Spleen (tissue), 11 donors: ENCODE measurements at regions not wholly inside any gene's neighbourhood (a gene's known extent, or its start where the extent isn't known, plus 50 kb on each side); places are given as distances from the start of the nearest gene placed in this dataset.

Source experiments
- DNase-seq: peaks from one replicate; pipeline ENCODE4 v3.0.0-alpha.2; 2020
- H3K27ac ChIP-seq, 8 donors: fragments of 200-600 bp; sonication (generic) in 7 of 8; 1 replicate in 4 of 8; 2 replicates in 4 of 8; pipeline versions ENCODE4 v1.5.0 to v1.8.0; 2016 to 2021; ENCODE audit warnings: inconsistent platforms in 4 of 8, mild to moderate bottlenecking in 4 of 8, moderate library complexity in 1 of 8
- H3K27me3 ChIP-seq, 7 donors: fragments of 200-600 bp; sonication (generic) in 6 of 7; replicated peaks in 1 of 7; 1 replicate in 4 of 7; 2 replicates in 3 of 7; pipeline versions ENCODE4 v1.5.0 to v1.8.0; 2016 to 2021; ENCODE audit warnings: inconsistent platforms in 3 of 7, mild to moderate bottlenecking in 1 of 7
- H3K36me3 ChIP-seq, 6 donors: fragments of 200-600 bp; sonication (generic) in 5 of 6; 1 replicate in 4 of 6; 2 replicates in 2 of 6; pipeline versions ENCODE4 v1.5.0 to v1.8.0; 2016 to 2021; ENCODE audit warnings: inconsistent platforms in 2 of 6
- H3K4me1 ChIP-seq, 6 donors: fragments of 200-600 bp; sonication (generic) in 5 of 6; 1 replicate in 3 of 6; 2 replicates in 3 of 6; pipeline versions ENCODE4 v1.5.0 to v1.8.0; 2016 to 2021; ENCODE audit warnings: inconsistent platforms in 3 of 6
- H3K4me3 ChIP-seq, 8 donors: fragments of 200-600 bp; sonication (generic) in 7 of 8; 1 replicate in 4 of 8; 2 replicates in 4 of 8; pipeline versions ENCODE4 v1.5.0 to v1.8.0; 2016 to 2021; ENCODE audit warnings: inconsistent platforms in 4 of 8, mild to moderate bottlenecking in 4 of 8, moderate library complexity in 2 of 8
- H3K9me3 ChIP-seq, 8 donors: fragments of 200-600 bp; sonication (generic) in 7 of 8; 1 replicate in 4 of 8; 2 replicates in 4 of 8; pipeline versions ENCODE4 v1.5.0 to v1.8.0; 2016 to 2021; ENCODE audit warnings: inconsistent platforms in 4 of 8
- CTCF ChIP-seq, 11 experiments: fragments of 200-600 bp in 7 of 11; fragments of 450-650 bp in 4 of 11; sonication (generic) in 4 of 11; IDR thresholded peaks in 8 of 11; conservative IDR thresholded peaks in 3 of 11; 1 replicate in 7 of 11; 2 replicates in 4 of 11; pipeline versions ENCODE4 v1.4.0 to v1.8.0; 2016 to 2021; ENCODE audit warnings: antibody characterized with exemption in 11 of 11, inconsistent platforms in 4 of 11, mild to moderate bottlenecking in 1 of 11
- POLR2A ChIP-seq, 3 donors: fragments of 450-650 bp; IDR thresholded peaks; one replicate each; pipeline ENCODE4 v1.5.1; 2017; ENCODE audit warnings: antibody characterized with exemption in 3 of 3, mild to moderate bottlenecking in 1 of 3
- POLR2AphosphoS5 ChIP-seq, 3 donors: sonication (generic); formaldehyde crosslinking; IDR thresholded peaks; one replicate each; pipeline ENCODE4 v1.5.1; 2017; ENCODE audit warnings: antibody characterized with exemption in 3 of 3
- WGBS, 5 donors: extraction: QIAGEN DNeasy Blood & Tissue Kit in 3 of 5; methylation state at CpG; one replicate each; pipeline versions ENCODE4 v1.1.5 to v1.1.7; 2013 to 2018; 5-methylcytosine and 5-hydroxymethylcytosine counted together
- intact Hi-C: fragments of 100-400 bp; cut with DNase I; formaldehyde crosslinking; loops from one replicate; pipeline ENCODE4 v1.15.0; 2023; ENCODE audit warnings: low total_unique reads
- donor health status: healthy with polysubstance abuse.
- donor health status: DM: no; HTN: no; CAD: no; lungs with moderate emphysema.
- donor health status: DM: no; HTN: no; CAD: no.
- donor health status: Bipolar disorder and iron deficiency.
- donor health status: healthy.
- donor health status: DM: no; HTN: no; CAD: no.
- donor health status: DM: yes; HTN: yes; CAD: no.

GRCh38 chr7:115133248-115133647 lies 211.4 kb downstream of the MDFIC start:
- Histone ChIP-seq H3K36me3 (no peaks in the 10 kb centered on the region), H3K9me3 (no peaks in the 10 kb centered on the region), H3K27ac (no peak overlapping the region), H3K4me3 (no peak overlapping the region), H3K4me1 (peaks cover 0 to 12% (median 0%) of the 10 kb centered on the region in 6 donors), H3K27me3 (no peaks in the 10 kb centered on the region)
- DNase-seq: no peak
- 92 to 96% (median 96%) methylated on average over 5 of the region's 5 CpGs for WGBS, 5 donors
- TF ChIP-seq CTCF (IDR thresholded peaks at IDR 0.05 in 8 of 11, conservative IDR thresholded peaks at IDR 0.05 in 3 of 11): no peak
- no peak for TF ChIP-seq POLR2A (IDR thresholded peaks at IDR 0.05)
- TF ChIP-seq POLR2AphosphoS5 (IDR thresholded peaks at IDR 0.05): no peak
- intact Hi-C loops: no loop called here

GRCh38 chr7:115132096-115132495 lies 210.2 kb downstream of the MDFIC start:
- intact Hi-C loops: no loop called here
- WGBS, 5 donors: 85 to 100% (median 97%) methylated on average over 1 of the region's 1 CpG
- Histone ChIP-seq H3K27me3 (no peaks in the 10 kb centered on the region), H3K4me3 (no peak overlapping the region), H3K27ac (no peak overlapping the region), H3K4me1 (peaks cover 0 to 12% (median 0%) of the 10 kb centered on the region in 6 donors), H3K9me3 (no peaks in the 10 kb centered on the region), H3K36me3 (no peaks in the 10 kb centered on the region)
- DNase-seq: no peak
- TF ChIP-seq POLR2AphosphoS5 (IDR thresholded peaks at IDR 0.05): no peak
- no peak for TF ChIP-seq POLR2A (IDR thresholded peaks at IDR 0.05)
- no peak for TF ChIP-seq CTCF (IDR thresholded peaks at IDR 0.05 in 8 of 11, conservative IDR thresholded peaks at IDR 0.05 in 3 of 11)

- Histone ChIP-seq H3K9me3 (no peaks in the 10 kb centered on the region), H3K27ac (no peak overlapping the region), H3K36me3 (no peaks in the 10 kb centered on the region), H3K27me3 (no peaks in the 10 kb centered on the region), H3K4me3 (no peak overlapping the region), H3K4me1 (no peaks in the 10 kb centered on the region)
- WGBS, 5 donors: 83 to 97% (median 89%) methylated on average over 2 of the region's 2 CpGs
- no peak for DNase-seq
- no peak for TF ChIP-seq POLR2AphosphoS5 (IDR thresholded peaks at IDR 0.05)
- no peak for TF ChIP-seq POLR2A (IDR thresholded peaks at IDR 0.05)
- TF ChIP-seq CTCF (IDR thresholded peaks at IDR 0.05 in 8 of 11, conservative IDR thresholded peaks at IDR 0.05 in 3 of 11): no peak
- intact Hi-C loops: no loop called here
Observed at GRCh38 chr7:115128154-115128553, 206.3 kb downstream of the MDFIC start.

- no peaks in the 10 kb centered on the region for H3K9me3 ChIP-seq
- intact Hi-C loops: no loop called here
- no peak overlapping the region for H3K27ac ChIP-seq
- DNase-seq: no peak
- peaks cover 0 to 5% (median 0%) of the 10 kb centered on the region in 6 donors for H3K4me1 ChIP-seq
- no peaks in the 10 kb centered on the region for H3K36me3 ChIP-seq
- no peak overlapping the region for H3K4me3 ChIP-seq
- no peaks in the 10 kb centered on the region for H3K27me3 ChIP-seq
- TF ChIP-seq POLR2A (IDR thresholded peaks at IDR 0.05): no peak
- TF ChIP-seq CTCF (IDR thresholded peaks at IDR 0.05 in 8 of 11, conservative IDR thresholded peaks at IDR 0.05 in 3 of 11): no peak
- TF ChIP-seq POLR2AphosphoS5 (IDR thresholded peaks at IDR 0.05): no peak
- WGBS, 5 donors: 67 to 83% (median 78%) methylated on average over 5 of the region's 5 CpGs
Observed at GRCh38 chr7:115127399-115128021, 205.6 kb downstream of the MDFIC start.
